Body of pancreas (tissue), 4 donors: ENCODE measurements at regions not wholly inside any gene's neighbourhood (a gene's known extent, or its start where the extent isn't known, plus 50 kb on each side); places are given as distances from the start of the nearest gene placed in this dataset.

ENCODE experiments used
- ATAC-seq: fragments of 150-250 bp; one replicate; pipeline ENCODE4 v1.9.1; 2016
- DNase-seq, 4 donors: peaks; one replicate each; pipeline ENCODE4 v3.0.0-alpha.2; 2019
- H3K27ac ChIP-seq, 4 donors: fragments of 200-600 bp; sonication (generic); 1 replicate in 3 of 4; 2 replicates in 1 of 4; pipeline versions ENCODE4 v1.5.1 to v1.6.1; 2016 to 2019; ENCODE audit warnings: mild to moderate bottlenecking in 1 of 4, mixed read lengths in 1 of 4, moderate library complexity in 1 of 4
- H3K27me3 ChIP-seq, 2 donors: fragments of 200-600 bp; sonication (generic); one replicate each; pipeline ENCODE4 v1.6.0; 2016; ENCODE audit warnings: mild to moderate bottlenecking in 1 of 2
- H3K36me3 ChIP-seq, 2 donors: fragments of 200-600 bp; sonication (generic); replicated peaks in 1 of 2; 2 replicates each; pipeline ENCODE4 v1.5.1; 2016; ENCODE audit warnings: low read depth in 2 of 2; ENCODE audit not compliant: insufficient read depth in 1 of 2
- H3K4me1 ChIP-seq: fragments of 200-600 bp; sonication (generic); one replicate; pipeline ENCODE4 v1.6.0; 2016
- H3K4me3 ChIP-seq, 2 donors: fragments of 200-600 bp; sonication (generic); 1 replicate in 1 of 2; 2 replicates in 1 of 2; pipeline ENCODE4 v1.5.1; 2016 to 2019
- H3K9me3 ChIP-seq, 3 donors: fragments of 200-600 bp; sonication (generic); 1 replicate in 2 of 3; 2 replicates in 1 of 3; pipeline ENCODE4 v1.5.1; 2016
- POLR2A ChIP-seq, 3 donors: fragments of 450-650 bp; IDR thresholded peaks; one replicate each; pipeline ENCODE4 v1.6.1; 2016; ENCODE audit warnings: antibody characterized with exemption in 3 of 3, mild to moderate bottlenecking in 2 of 3
- WGBS, 2 donors: methylation state at CpG; one replicate each; pipeline ENCODE4 v1.1.5; 2017; 5-methylcytosine and 5-hydroxymethylcytosine counted together
- intact Hi-C: fragments of 100-400 bp; cut with DNase I; formaldehyde crosslinking; loops from one replicate; pipeline ENCODE4 v1.15.1; 2023
- TF ChIP-seq, protein P1 (sequence below), 7 experiments: fragments of 450-650 bp in 4 of 7; fragments of 200-600 bp in 3 of 7; sonication (generic) in 3 of 7; IDR thresholded peaks; one replicate each; pipeline ENCODE4 v1.5.1; 2016 to 2019; ENCODE audit warnings: antibody characterized with exemption in 7 of 7

GRCh38 chr3:117543521-117543920, 833.9 kb downstream of the TUSC7 start:
- no peaks in the 10 kb centered on the region for H3K27me3 ChIP-seq
- intact Hi-C loops, result no loop called here
- H3K4me3 ChIP-seq, result no peak overlapping the region
- DNase-seq, result no peak
- TF ChIP-seq, protein P1, sequence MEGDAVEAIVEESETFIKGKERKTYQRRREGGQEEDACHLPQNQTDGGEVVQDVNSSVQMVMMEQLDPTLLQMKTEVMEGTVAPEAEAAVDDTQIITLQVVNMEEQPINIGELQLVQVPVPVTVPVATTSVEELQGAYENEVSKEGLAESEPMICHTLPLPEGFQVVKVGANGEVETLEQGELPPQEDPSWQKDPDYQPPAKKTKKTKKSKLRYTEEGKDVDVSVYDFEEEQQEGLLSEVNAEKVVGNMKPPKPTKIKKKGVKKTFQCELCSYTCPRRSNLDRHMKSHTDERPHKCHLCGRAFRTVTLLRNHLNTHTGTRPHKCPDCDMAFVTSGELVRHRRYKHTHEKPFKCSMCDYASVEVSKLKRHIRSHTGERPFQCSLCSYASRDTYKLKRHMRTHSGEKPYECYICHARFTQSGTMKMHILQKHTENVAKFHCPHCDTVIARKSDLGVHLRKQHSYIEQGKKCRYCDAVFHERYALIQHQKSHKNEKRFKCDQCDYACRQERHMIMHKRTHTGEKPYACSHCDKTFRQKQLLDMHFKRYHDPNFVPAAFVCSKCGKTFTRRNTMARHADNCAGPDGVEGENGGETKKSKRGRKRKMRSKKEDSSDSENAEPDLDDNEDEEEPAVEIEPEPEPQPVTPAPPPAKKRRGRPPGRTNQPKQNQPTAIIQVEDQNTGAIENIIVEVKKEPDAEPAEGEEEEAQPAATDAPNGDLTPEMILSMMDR (IDR thresholded peaks at IDR 0.05), result no peak
- TF ChIP-seq POLR2A (IDR thresholded peaks at IDR 0.05), result no peak
- no peak overlapping the region for H3K27ac ChIP-seq
- no peaks in the 10 kb centered on the region for H3K9me3 ChIP-seq
- no peaks in the 10 kb centered on the region for H3K4me1 ChIP-seq
- ATAC-seq, result no peak
- H3K36me3 ChIP-seq, result no peaks in the 10 kb centered on the region
- 83 to 89% methylated on average over 1 of the region's 1 CpG for WGBS, 2 donors

- intact Hi-C loops, result no loop called here
- TF ChIP-seq, protein P1 (IDR thresholded peaks at IDR 0.05), result no peak
- no peak for DNase-seq
- Histone ChIP-seq H3K9me3 (no peaks in the 10 kb centered on the region), H3K4me3 (no peak overlapping the region), H3K27ac (no peak overlapping the region), H3K36me3 (no peaks in the 10 kb centered on the region), H3K4me1 (no peaks in the 10 kb centered on the region), H3K27me3 (no peaks in the 10 kb centered on the region)
- WGBS, 2 donors, result 57 to 65% methylated on average over 4 of the region's 4 CpGs
- no peak for ATAC-seq
These were observed 835.9 kb downstream of the TUSC7 start for GRCh38 chr3:117545484-117545883.

DNA sequence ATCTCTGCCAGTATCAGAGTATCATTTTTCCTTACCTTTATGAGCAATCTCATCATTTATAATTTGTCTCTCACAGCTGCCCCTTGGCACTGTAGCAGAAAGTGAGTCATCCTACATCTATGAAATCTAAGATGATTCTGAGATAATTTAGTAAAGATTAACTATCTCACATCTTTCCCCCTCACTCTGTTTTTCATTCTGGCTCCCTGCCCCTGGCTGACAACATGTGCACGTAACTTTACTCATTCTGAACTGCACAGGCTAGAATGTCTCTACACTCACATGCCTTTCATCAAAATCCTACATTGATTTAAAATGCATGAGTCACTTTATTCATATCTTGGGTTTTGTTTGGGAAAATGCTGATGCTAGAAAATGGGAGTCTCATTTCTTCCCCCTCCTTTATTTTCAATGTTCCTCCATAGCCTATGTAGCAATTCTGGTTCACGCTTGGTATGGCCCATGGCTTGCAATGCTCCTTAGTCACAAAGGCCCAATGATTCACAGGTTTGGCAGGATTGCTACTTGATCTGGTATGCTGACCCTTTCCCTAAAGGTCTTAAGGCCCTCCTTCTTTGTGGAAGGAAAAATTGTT, 838.5 kb downstream of the TUSC7 start:
- ATAC-seq, result no peak

GRCh38 chr3:117548600-117548999, 839.0 kb downstream of the TUSC7 start:
- WGBS, 2 donors, result 68 to 86% methylated on average over 3 of the region's 3 CpGs
- Histone ChIP-seq H3K9me3 (no peaks in the 10 kb centered on the region), H3K4me3 (no peak overlapping the region), H3K36me3 (no peaks in the 10 kb centered on the region), H3K27ac (no peak overlapping the region), H3K4me1 (no peaks in the 10 kb centered on the region), H3K27me3 (no peaks in the 10 kb centered on the region)
- ATAC-seq, result no peak
- intact Hi-C loops, result no loop called here
- no peak for TF ChIP-seq POLR2A (IDR thresholded peaks at IDR 0.05)
- TF ChIP-seq, protein P1 (IDR thresholded peaks at IDR 0.05), result no peak
- DNase-seq, result no peak

More for the DNA sequence above, 838.5 kb downstream of the TUSC7 start:
- TF ChIP-seq POLR2A (IDR thresholded peaks at IDR 0.05), result no peak
- TF ChIP-seq, protein P1 (IDR thresholded peaks at IDR 0.05), result no peak
- intact Hi-C loops, result no loop called here
- H3K9me3 ChIP-seq, result no peaks in the 10 kb centered on the region
- H3K27me3 ChIP-seq, result no peaks in the 10 kb centered on the region
- H3K4me3 ChIP-seq, result no peak overlapping the region
- no peak overlapping the region for H3K27ac ChIP-seq
- WGBS, 2 donors, result 69 to 72% methylated on average over 2 of the region's 2 CpGs
- no peak for DNase-seq
- no peaks in the 10 kb centered on the region for H3K4me1 ChIP-seq
- H3K36me3 ChIP-seq, result no peaks in the 10 kb centered on the region

- Histone ChIP-seq H3K4me1 (no peaks in the 10 kb centered on the region), H3K27me3 (no peaks in the 10 kb centered on the region), H3K9me3 (no peaks in the 10 kb centered on the region), H3K27ac (no peak overlapping the region), H3K36me3 (no peaks in the 10 kb centered on the region), H3K4me3 (no peak overlapping the region)
- intact Hi-C loops, result no loop called here
- no peak for ATAC-seq
- TF ChIP-seq, protein P1 (IDR thresholded peaks at IDR 0.05), result no peak
- no peak for TF ChIP-seq POLR2A (IDR thresholded peaks at IDR 0.05)
- no peak for DNase-seq
- 62 to 66% methylated on average over 2 of the region's 2 CpGs for WGBS, 2 donors
These were observed 840.1 kb downstream of the TUSC7 start for GRCh38 chr3:117549716-117550115.
